Endodermal cell (in vitro differentiated cells): ENCODE measurements at regions not wholly inside any gene's neighbourhood (a gene's known extent, or its start where the extent isn't known, plus 50 kb on each side); places are given as distances from the start of the nearest gene placed in this dataset.

Source experiments
- DNase-seq: peaks from one replicate; pipeline ENCODE4 v3.0.0-alpha.2; 2017
- H3K27ac ChIP-seq: 2 replicates; pipeline ENCODE4 v1.5.1; 2013; ENCODE audit warnings: mild to moderate bottlenecking, low read depth, low read length, moderate library complexity
- H3K27me3 ChIP-seq: 2 replicates; pipeline ENCODE4 v1.6.1; 2013; ENCODE audit warnings: mild to moderate bottlenecking, low read length, moderate library complexity; ENCODE audit not compliant: insufficient read depth, control insufficient read depth, poor library complexity, severe bottlenecking
- H3K36me3 ChIP-seq: 2 replicates; pipeline ENCODE4 v1.7.0; 2013; ENCODE audit warnings: mild to moderate bottlenecking, low read length, moderate library complexity; ENCODE audit not compliant: control insufficient read depth, insufficient read depth
- H3K4me1 ChIP-seq: one replicate; pipeline ENCODE4 v1.7.0; 2013; ENCODE audit warnings: low read length; ENCODE audit not compliant: control insufficient read depth, insufficient read depth
- H3K4me3 ChIP-seq: 2 replicates; pipeline ENCODE4 v1.5.1; 2013; ENCODE audit warnings: mild to moderate bottlenecking, low read length, moderate library complexity
- H3K9ac ChIP-seq: 2 replicates; pipeline ENCODE4 v1.6.1; 2013; ENCODE audit warnings: mild to moderate bottlenecking, low read length, moderate library complexity; ENCODE audit not compliant: poor library complexity, severe bottlenecking; ENCODE audit errors: extremely low read depth
- H3K9me3 ChIP-seq: 2 replicates; pipeline ENCODE4 v1.6.1; 2013; ENCODE audit warnings: mild to moderate bottlenecking, low read length, moderate library complexity; ENCODE audit not compliant: control insufficient read depth
- H3K27ac Mint-ChIP-seq: 2 replicates; pipeline ENCODE4 v1.8.0; 2020; ENCODE audit warnings: mixed read lengths
- H3K27me3 Mint-ChIP-seq: 2 replicates; pipeline ENCODE4 v1.8.0; 2021; ENCODE audit warnings: mild to moderate bottlenecking, mixed read lengths; ENCODE audit not compliant: insufficient read depth
- H3K36me3 Mint-ChIP-seq: 2 replicates; pipeline ENCODE4 v1.8.0; 2020; ENCODE audit warnings: low read depth, mixed read lengths
- H3K4me1 Mint-ChIP-seq: 2 replicates; pipeline ENCODE4 v1.8.0; 2020; ENCODE audit warnings: mixed read lengths
- H3K4me3 Mint-ChIP-seq: 2 replicates; pipeline ENCODE4 v1.8.0; 2020; ENCODE audit warnings: mild to moderate bottlenecking, moderate library complexity, mixed read lengths
- H3K9me3 Mint-ChIP-seq: 2 replicates; pipeline ENCODE4 v1.8.0; 2020; ENCODE audit warnings: mild to moderate bottlenecking, mixed read lengths
- CTCF ChIP-seq: fragments of 200-600 bp; sonication (generic); conservative IDR thresholded peaks from 2 replicates; pipeline ENCODE4 v1.5.0; 2021; ENCODE audit warnings: antibody characterized with exemption, mild to moderate bottlenecking
- WGBS, 2 experiments: methylation state at CpG; one replicate each; pipeline versions ENCODE4 v1.1.5 to v1.1.7; 2013; ENCODE audit warnings: missing lambda C conversion rate in 2 of 2, mixed read lengths in 1 of 2; ENCODE audit not compliant: insufficient coverage in 1 of 2, insufficient read length in 1 of 2; 5-methylcytosine and 5-hydroxymethylcytosine counted together

DNA sequence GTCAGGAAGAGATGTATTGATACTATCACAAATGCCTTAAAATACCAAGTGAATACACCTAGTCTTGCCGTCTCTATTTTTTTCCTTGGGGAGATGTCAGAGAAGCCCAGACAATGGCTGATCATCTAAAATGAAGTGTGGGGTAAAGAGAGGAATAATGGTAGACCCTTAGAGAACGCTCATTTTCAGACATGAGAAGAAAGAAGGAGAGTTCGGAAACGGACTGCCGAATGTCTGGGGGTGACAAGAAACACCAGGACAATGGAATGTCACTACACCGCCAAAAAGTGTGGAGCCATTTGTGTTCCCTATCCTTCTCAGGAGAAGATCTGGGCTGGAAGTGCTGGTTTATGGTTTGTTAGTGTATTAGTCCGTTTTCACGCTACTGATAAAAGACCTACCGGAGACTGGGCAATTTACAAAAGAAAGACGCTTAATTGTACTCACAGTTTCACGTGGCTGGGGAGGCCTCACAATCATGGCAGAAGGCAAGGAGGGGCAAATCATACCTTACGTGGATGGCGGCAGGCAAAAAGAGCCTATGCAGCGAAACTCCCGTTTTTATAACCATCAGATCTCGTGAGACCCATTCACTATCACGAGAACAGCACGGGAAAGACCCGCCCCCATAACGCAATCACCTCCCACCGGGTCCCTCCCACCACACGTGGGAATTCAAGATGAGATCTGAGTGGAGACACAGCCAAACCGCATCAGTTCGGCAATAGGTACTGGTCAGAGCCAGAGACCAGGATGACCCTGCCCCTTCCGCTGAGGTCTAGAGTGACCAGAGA, 743.7 kb downstream of the GALR1 start:
- H3K4me1 Mint-ChIP-seq = no peaks in the 10 kb centered on the region
- 95% methylated on average over 23 to 25 of the region's 25 CpGs for WGBS, 2 experiments
- Histone ChIP-seq H3K9ac (no peak overlapping the region), H3K27me3 (no peaks in the 10 kb centered on the region), H3K4me1 (no peaks in the 10 kb centered on the region), H3K36me3 (no peaks in the 10 kb centered on the region), H3K27ac (no peak overlapping the region), H3K9me3 (no peaks in the 10 kb centered on the region), H3K4me3 (no peak overlapping the region)
- DNase-seq = no peak
- TF ChIP-seq CTCF = no peak
- H3K27ac Mint-ChIP-seq = no peak overlapping the region
- no peaks in the 10 kb centered on the region for H3K36me3 Mint-ChIP-seq
- no peaks in the 10 kb centered on the region for H3K9me3 Mint-ChIP-seq
- H3K4me3 Mint-ChIP-seq = no peak overlapping the region
- H3K27me3 Mint-ChIP-seq = no peaks in the 10 kb centered on the region

DNA sequence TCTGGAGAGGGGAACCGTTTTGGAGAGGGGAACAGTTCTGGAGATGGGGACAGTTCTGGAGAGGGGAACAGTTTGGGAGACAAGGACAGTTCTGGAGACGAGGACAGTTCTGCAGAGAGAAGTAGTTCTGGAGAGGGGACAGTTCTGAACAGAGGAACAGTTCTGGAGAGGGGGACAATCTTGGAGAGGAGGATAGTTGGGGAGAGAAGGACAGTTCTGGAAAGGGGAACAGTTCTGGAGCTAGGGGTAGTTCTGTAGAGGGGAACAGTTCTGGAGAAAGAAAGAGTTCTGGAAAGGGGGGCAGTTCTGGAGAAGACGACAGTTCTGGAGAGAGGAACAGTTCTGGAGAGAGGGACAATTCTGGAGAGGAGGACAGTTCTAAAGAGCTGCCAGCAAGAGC, 745.9 kb downstream of the GALR1 start:
- H3K4me1 ChIP-seq = no peaks in the 10 kb centered on the region
- Mint-ChIP-seq H3K9me3 (no peaks in the 10 kb centered on the region), H3K27me3 (no peaks in the 10 kb centered on the region), H3K4me1 (no peaks in the 10 kb centered on the region), H3K36me3 (no peaks in the 10 kb centered on the region), H3K4me3 (no peak overlapping the region), H3K27ac (no peak overlapping the region)
- H3K9ac ChIP-seq = no peak overlapping the region
- H3K9me3 ChIP-seq = no peaks in the 10 kb centered on the region
- no peak for TF ChIP-seq CTCF
- H3K27ac ChIP-seq = no peak overlapping the region
- H3K4me3 ChIP-seq = no peak overlapping the region
- no peaks in the 10 kb centered on the region for H3K27me3 ChIP-seq
- H3K36me3 ChIP-seq = no peaks in the 10 kb centered on the region
- no peak for DNase-seq
- WGBS, 2 experiments = 88 to 100% methylated on average over 2 to 3 of the region's 3 CpGs

GRCh38 chr18:77996737-77997136, 747.1 kb downstream of the GALR1 start:
- H3K4me1 ChIP-seq = no peaks in the 10 kb centered on the region
- no peak overlapping the region for H3K4me3 ChIP-seq
- Mint-ChIP-seq H3K27ac (no peak overlapping the region), H3K36me3 (no peaks in the 10 kb centered on the region), H3K4me3 (no peak overlapping the region), H3K4me1 (no peaks in the 10 kb centered on the region), H3K27me3 (no peaks in the 10 kb centered on the region), H3K9me3 (peaks cover 7% of the 10 kb centered on the region)
- DNase-seq = no peak
- H3K9ac ChIP-seq = no peak overlapping the region
- WGBS, 2 experiments = 91% methylated on average over 4 of the region's 4 CpGs; no CpG with 5 or more reads in 1 of the 2 experiments
- H3K27me3 ChIP-seq = no peaks in the 10 kb centered on the region
- no peak overlapping the region for H3K27ac ChIP-seq
- no peaks in the 10 kb centered on the region for H3K36me3 ChIP-seq
- no peaks in the 10 kb centered on the region for H3K9me3 ChIP-seq
- TF ChIP-seq CTCF = no peak
